ENCODE measurements at regions not wholly inside any gene's neighbourhood (a gene's known extent, or its start where the extent isn't known, plus 50 kb on each side); places are given as distances from the start of the nearest gene placed in this dataset.

- DNase-seq (ENCODE audit: low read depth in 1 of 2, low spot score in 1 of 2) = no peak
- Histone ChIP-seq H3K27ac (no peak overlapping the region), H3K27me3 (no peaks in the 10 kb centered on the region), H3K36me3 (no peaks in the 10 kb centered on the region), H3K4me1 (ENCODE audit: low read depth) (peaks cover 30% of the 10 kb centered on the region), H3K4me3 (no peak overlapping the region), H3K9me3 (ENCODE audit: low read depth) (no peaks in the 10 kb centered on the region)
- TF ChIP-seq, protein P1, sequence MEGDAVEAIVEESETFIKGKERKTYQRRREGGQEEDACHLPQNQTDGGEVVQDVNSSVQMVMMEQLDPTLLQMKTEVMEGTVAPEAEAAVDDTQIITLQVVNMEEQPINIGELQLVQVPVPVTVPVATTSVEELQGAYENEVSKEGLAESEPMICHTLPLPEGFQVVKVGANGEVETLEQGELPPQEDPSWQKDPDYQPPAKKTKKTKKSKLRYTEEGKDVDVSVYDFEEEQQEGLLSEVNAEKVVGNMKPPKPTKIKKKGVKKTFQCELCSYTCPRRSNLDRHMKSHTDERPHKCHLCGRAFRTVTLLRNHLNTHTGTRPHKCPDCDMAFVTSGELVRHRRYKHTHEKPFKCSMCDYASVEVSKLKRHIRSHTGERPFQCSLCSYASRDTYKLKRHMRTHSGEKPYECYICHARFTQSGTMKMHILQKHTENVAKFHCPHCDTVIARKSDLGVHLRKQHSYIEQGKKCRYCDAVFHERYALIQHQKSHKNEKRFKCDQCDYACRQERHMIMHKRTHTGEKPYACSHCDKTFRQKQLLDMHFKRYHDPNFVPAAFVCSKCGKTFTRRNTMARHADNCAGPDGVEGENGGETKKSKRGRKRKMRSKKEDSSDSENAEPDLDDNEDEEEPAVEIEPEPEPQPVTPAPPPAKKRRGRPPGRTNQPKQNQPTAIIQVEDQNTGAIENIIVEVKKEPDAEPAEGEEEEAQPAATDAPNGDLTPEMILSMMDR (IDR thresholded peaks at IDR 0.05; ENCODE audit: low read depth, low read length) = no peak
Measured at GRCh38 chr10:36119455-36119854, 477.4 kb upstream of the FZD8 start.

- DNase-seq (ENCODE audit: low read depth in 1 of 2, low spot score in 1 of 2) = no peak
- no peaks in the 10 kb centered on the region for H3K27me3 ChIP-seq
- no peaks in the 10 kb centered on the region for H3K36me3 ChIP-seq
- H3K27ac ChIP-seq = no peak overlapping the region
- H3K4me1 ChIP-seq (ENCODE audit: low read depth) = peaks cover 35% of the 10 kb centered on the region
- TF ChIP-seq, protein P1 (IDR thresholded peaks at IDR 0.05; ENCODE audit: low read depth, low read length) = no peak
- H3K4me3 ChIP-seq = no peak overlapping the region
- H3K9me3 ChIP-seq (ENCODE audit: low read depth) = no peaks in the 10 kb centered on the region
Measured at GRCh38 chr10:36118314-36118713, 476.2 kb upstream of the FZD8 start.

DNA sequence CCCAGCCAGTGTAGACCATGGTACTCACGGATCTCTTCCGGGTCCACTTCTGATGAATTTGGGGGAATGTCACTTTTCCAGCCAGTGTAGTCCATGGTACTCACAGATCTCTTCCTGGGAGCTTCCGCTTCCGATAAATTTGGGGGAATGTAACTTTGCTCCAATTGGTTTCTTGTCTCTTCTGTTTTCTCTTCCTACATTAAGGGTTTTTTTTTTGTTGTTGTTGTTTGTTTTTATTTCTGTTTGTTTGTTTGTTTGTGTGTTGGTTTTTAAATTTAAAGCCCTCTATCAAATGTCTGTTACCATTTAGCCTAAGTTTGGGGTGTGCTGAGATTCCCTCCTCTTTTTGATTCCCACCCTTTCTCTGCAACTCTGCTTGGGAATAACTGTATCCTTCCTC lies 475.8 kb upstream of the FZD8 start:
- TF ChIP-seq, protein P1 (IDR thresholded peaks at IDR 0.05; ENCODE audit: low read depth, low read length) = no peak
- no peak for DNase-seq (ENCODE audit: low read depth in 1 of 2, low spot score in 1 of 2)
- H3K27ac ChIP-seq = no peak overlapping the region
- no peaks in the 10 kb centered on the region for H3K36me3 ChIP-seq
- peaks cover 35% of the 10 kb centered on the region for H3K4me1 ChIP-seq (ENCODE audit: low read depth)
- no peaks in the 10 kb centered on the region for H3K9me3 ChIP-seq (ENCODE audit: low read depth)
- H3K4me3 ChIP-seq = no peak overlapping the region
- H3K27me3 ChIP-seq = no peaks in the 10 kb centered on the region

- H3K36me3 ChIP-seq = no peaks in the 10 kb centered on the region
- no peak overlapping the region for H3K4me3 ChIP-seq
- TF ChIP-seq, protein P1 (IDR thresholded peaks at IDR 0.05; ENCODE audit: low read depth, low read length) = no peak
- peak overlapping the region; percentile 76 for H3K27ac ChIP-seq
- DNase-seq (ENCODE audit: low read depth in 1 of 2, low spot score in 1 of 2) = no peak
- H3K4me1 ChIP-seq (ENCODE audit: low read depth) = peaks cover 35% of the 10 kb centered on the region
- H3K27me3 ChIP-seq = no peaks in the 10 kb centered on the region
- no peaks in the 10 kb centered on the region for H3K9me3 ChIP-seq (ENCODE audit: low read depth)
Measured at GRCh38 chr10:36117231-36117630, 475.1 kb upstream of the FZD8 start.

DNA sequence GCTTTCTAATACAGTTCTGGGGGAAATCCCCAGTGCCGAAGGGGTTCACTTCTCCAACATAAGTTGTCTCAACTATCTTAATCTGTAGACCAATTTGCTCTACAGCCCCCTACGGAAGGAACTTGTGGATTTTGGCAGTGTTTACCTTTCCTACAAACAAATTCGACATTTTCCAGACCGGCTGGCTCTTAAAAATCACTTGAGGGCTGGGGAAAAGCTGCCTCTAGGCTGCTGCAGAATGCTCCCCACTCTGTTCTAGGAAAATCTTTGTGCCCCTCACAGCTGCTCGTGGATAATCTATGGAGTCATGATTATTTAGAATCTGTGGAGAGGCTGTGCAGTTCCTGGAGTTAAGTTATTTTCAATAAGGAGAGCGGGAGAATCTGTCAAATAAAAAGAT lies 474.6 kb upstream of the FZD8 start:
- peak; percentile 15 to 28 for DNase-seq (ENCODE audit: low read depth in 1 of 2, low spot score in 1 of 2)
- no peaks in the 10 kb centered on the region for H3K27me3 ChIP-seq
- H3K4me1 ChIP-seq (ENCODE audit: low read depth) = peaks cover 39% of the 10 kb centered on the region
- no peaks in the 10 kb centered on the region for H3K9me3 ChIP-seq (ENCODE audit: low read depth)
- H3K36me3 ChIP-seq = no peaks in the 10 kb centered on the region
- H3K4me3 ChIP-seq = no peak overlapping the region
- H3K27ac ChIP-seq = peak overlapping the region; percentile 76
- TF ChIP-seq, protein P1 (IDR thresholded peaks at IDR 0.05; ENCODE audit: low read depth, low read length) = no peak

DNA sequence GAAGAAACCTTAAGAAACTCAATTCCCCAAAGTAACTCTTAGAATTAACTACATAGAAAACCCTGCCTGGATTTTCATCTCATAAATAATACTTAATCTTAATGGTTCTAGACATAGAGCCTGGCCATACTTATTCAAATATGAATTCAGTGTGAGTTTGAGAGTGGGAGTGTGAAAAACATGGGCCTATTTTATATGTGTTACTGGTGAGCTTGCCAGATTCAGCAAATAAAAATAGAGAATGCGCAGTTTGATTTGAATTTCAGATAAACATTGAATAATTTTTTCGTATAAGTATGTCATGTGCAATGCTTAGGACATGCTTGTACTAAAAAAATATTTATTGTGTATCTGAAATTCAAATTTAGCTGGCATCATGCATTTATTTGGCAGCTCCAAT lies 473.9 kb upstream of the FZD8 start:
- no peak overlapping the region for H3K4me3 ChIP-seq
- no peaks in the 10 kb centered on the region for H3K9me3 ChIP-seq (ENCODE audit: low read depth)
- H3K36me3 ChIP-seq = no peaks in the 10 kb centered on the region
- H3K27ac ChIP-seq = peak overlapping the region; percentile 76
- no peak for DNase-seq (ENCODE audit: low read depth in 1 of 2, low spot score in 1 of 2)
- no peaks in the 10 kb centered on the region for H3K27me3 ChIP-seq
- TF ChIP-seq, protein P1 (IDR thresholded peaks at IDR 0.05; ENCODE audit: low read depth, low read length) = no peak
- H3K4me1 ChIP-seq (ENCODE audit: low read depth) = peaks cover 46% of the 10 kb centered on the region
